H9 (cell line): ENCODE measurements at regions not wholly inside any gene's neighbourhood (a gene's known extent, or its start where the extent isn't known, plus 50 kb on each side); places are given as distances from the start of the nearest gene placed in this dataset.

Source experiments
- DNase-seq: peaks from one replicate; pipeline ENCODE4 v3.0.0-alpha.2; 2017
- H2AFZ ChIP-seq: one replicate; pipeline ENCODE4 v1.6.1; 2013; ENCODE audit warnings: mild to moderate bottlenecking, low read length, control low read depth, moderate library complexity
- H2AK5ac ChIP-seq: 2 replicates; pipeline ENCODE4 v1.6.1; 2013; ENCODE audit warnings: low read length, control low read depth, mixed read lengths; ENCODE audit not compliant: insufficient read length
- H2BK120ac ChIP-seq: one replicate; pipeline ENCODE4 v1.6.1; 2013; ENCODE audit warnings: low read depth, mild to moderate bottlenecking, low read length, control low read depth, inconsistent platforms; ENCODE audit not compliant: poor library complexity, severe bottlenecking
- H2BK12ac ChIP-seq: 2 replicates; pipeline ENCODE4 v1.6.1; 2013; ENCODE audit warnings: low read length, control low read depth, mixed read lengths, low read depth; ENCODE audit not compliant: insufficient read length
- H2BK15ac ChIP-seq: 2 replicates; pipeline ENCODE4 v1.6.1; 2013; ENCODE audit warnings: low read depth, low read length, control low read depth
- H2BK20ac ChIP-seq: one replicate; pipeline ENCODE4 v1.6.1; 2013; ENCODE audit warnings: low read depth, mild to moderate bottlenecking, low read length, control low read depth, inconsistent platforms; ENCODE audit not compliant: poor library complexity, severe bottlenecking
- H2BK5ac ChIP-seq: 2 replicates; pipeline ENCODE4 v1.6.1; 2013; ENCODE audit warnings: low read length, control low read depth, mixed read lengths; ENCODE audit not compliant: insufficient read length
- H3K14ac ChIP-seq: 2 replicates; pipeline ENCODE4 v1.6.1; 2013; ENCODE audit warnings: low read length, control low read depth; ENCODE audit not compliant: insufficient read depth
- H3K18ac ChIP-seq: 2 replicates; pipeline ENCODE4 v1.6.1; 2013; ENCODE audit warnings: low read depth, mild to moderate bottlenecking, mixed read lengths, low read length, control low read depth; ENCODE audit not compliant: insufficient read length
- H3K23ac ChIP-seq: 2 replicates; pipeline ENCODE4 v1.6.1; 2013; ENCODE audit warnings: low read length, control low read depth, mixed read lengths, low read depth; ENCODE audit not compliant: insufficient read length
- H3K23me2 ChIP-seq: 2 replicates; pipeline ENCODE4 v1.6.1; 2013; ENCODE audit warnings: low read depth, mild to moderate bottlenecking, mixed read lengths, low read length, control low read depth; ENCODE audit not compliant: insufficient read length, poor library complexity, severe bottlenecking
- H3K27ac ChIP-seq: 2 replicates; pipeline ENCODE4 v1.5.1; 2013; ENCODE audit warnings: low read length, control low read depth, mixed read lengths, low read depth; ENCODE audit not compliant: insufficient read length
- H3K27me3 ChIP-seq: 2 replicates; pipeline ENCODE4 v1.6.1; 2013; ENCODE audit warnings: low read length, control low read depth, inconsistent platforms; ENCODE audit not compliant: insufficient read depth
- H3K4ac ChIP-seq: 2 replicates; pipeline ENCODE4 v1.6.1; 2013; ENCODE audit warnings: low read depth, mild to moderate bottlenecking, control low read depth, inconsistent platforms, low read length, moderate library complexity
- H3K4me1 ChIP-seq: 2 replicates; pipeline ENCODE4 v1.6.1; 2013; ENCODE audit warnings: low read length, control low read depth, inconsistent platforms; ENCODE audit not compliant: insufficient read depth
- H3K4me2 ChIP-seq: 2 replicates; pipeline ENCODE4 v1.6.1; 2013; ENCODE audit warnings: low read length, control low read depth, mixed read lengths; ENCODE audit not compliant: insufficient read length, insufficient read depth
- H3K56ac ChIP-seq: 2 replicates; pipeline ENCODE4 v1.6.1; 2013; ENCODE audit warnings: low read depth, mild to moderate bottlenecking, mixed read lengths, low read length, control low read depth; ENCODE audit not compliant: insufficient read length
- H3K79me1 ChIP-seq: 2 replicates; pipeline ENCODE4 v1.6.1; 2013; ENCODE audit warnings: low read depth, mild to moderate bottlenecking, moderate library complexity, low read length, control low read depth, inconsistent platforms; ENCODE audit not compliant: insufficient read depth, poor library complexity, severe bottlenecking
- H3K79me2 ChIP-seq: 2 replicates; pipeline ENCODE4 v1.6.1; 2013; ENCODE audit warnings: low read length, control low read depth, inconsistent platforms; ENCODE audit not compliant: insufficient read depth
- H3K9ac ChIP-seq: 2 replicates; pipeline ENCODE4 v1.6.1; 2013; ENCODE audit warnings: low read length, control low read depth, mixed read lengths; ENCODE audit not compliant: insufficient read length; ENCODE audit errors: extremely low read depth
- H3K9me3 ChIP-seq: one replicate; pipeline ENCODE4 v1.6.1; 2013; ENCODE audit warnings: low read depth, low read length, inconsistent platforms; ENCODE audit not compliant: control insufficient read depth
- H3T11ph ChIP-seq: one replicate; pipeline ENCODE4 v1.6.1; 2013; ENCODE audit warnings: mild to moderate bottlenecking, low read length, control low read depth, inconsistent platforms
- H4K20me1 ChIP-seq: one replicate; pipeline ENCODE4 v1.6.1; 2013; ENCODE audit not compliant: control insufficient read depth, insufficient read length, insufficient read depth
- H4K5ac ChIP-seq: 2 replicates; pipeline ENCODE4 v1.6.1; 2013; ENCODE audit warnings: low read depth, mild to moderate bottlenecking, mixed read lengths, low read length, control low read depth; ENCODE audit not compliant: insufficient read length
- H4K8ac ChIP-seq: replicated peaks from 2 replicates; pipeline ENCODE4 v1.6.1; 2013; ENCODE audit warnings: low read length, control low read depth, mixed read lengths, low read depth; ENCODE audit not compliant: insufficient read length
- H4K91ac ChIP-seq: 2 replicates; pipeline ENCODE4 v1.6.1; 2013; ENCODE audit warnings: low read depth, mild to moderate bottlenecking, moderate library complexity, mixed read lengths, low read length, control low read depth; ENCODE audit not compliant: insufficient read length
- H3K27ac Mint-ChIP-seq, 3 experiments: 2 replicates in 2 of 3; 3 replicates in 1 of 3; pipeline ENCODE4 v1.8.0; 2020 to 2021; ENCODE audit warnings: mixed read lengths in 3 of 3, mild to moderate bottlenecking in 1 of 3, moderate library complexity in 1 of 3
- H3K27me3 Mint-ChIP-seq: 2 replicates; pipeline ENCODE4 v1.8.0; 2021; ENCODE audit warnings: low read depth, mild to moderate bottlenecking, moderate library complexity, mixed read lengths
- H3K36me3 Mint-ChIP-seq, 3 experiments: 2 replicates in 2 of 3; 3 replicates in 1 of 3; pipeline ENCODE4 v1.8.0; 2020 to 2021; ENCODE audit warnings: low read depth in 3 of 3, mixed read lengths in 3 of 3; ENCODE audit not compliant: insufficient read depth in 1 of 3
- H3K4me1 Mint-ChIP-seq, 2 experiments: 2 replicates each; pipeline ENCODE4 v1.8.0; 2020; ENCODE audit warnings: mixed read lengths in 2 of 2
- H3K4me3 Mint-ChIP-seq, 2 experiments: 2 replicates in 1 of 2; 3 replicates in 1 of 2; pipeline ENCODE4 v1.8.0; 2020 to 2021; ENCODE audit warnings: mild to moderate bottlenecking in 2 of 2, mixed read lengths in 2 of 2, moderate library complexity in 1 of 2
- H3K9me3 Mint-ChIP-seq, 2 experiments: 2 replicates in 1 of 2; 3 replicates in 1 of 2; pipeline ENCODE4 v1.8.0; 2020; ENCODE audit warnings: mild to moderate bottlenecking in 2 of 2, mixed read lengths in 2 of 2, moderate library complexity in 1 of 2
- CTCF ChIP-seq: fragments of 200-600 bp; sonication (generic); conservative IDR thresholded peaks from 3 replicates; pipeline ENCODE4 v1.8.0; 2021; ENCODE audit warnings: antibody characterized with exemption, mild to moderate bottlenecking
- WGBS: extraction: QIAGEN DNeasy Blood & Tissue Kit; methylation state at CpG from one replicate; pipeline ENCODE4 v1.1.7; 2013; ENCODE audit warnings: missing lambda C conversion rate, low lambda C conversion rate, mixed read lengths; ENCODE audit not compliant: insufficient read length; ENCODE audit errors: extremely low coverage; 5-methylcytosine and 5-hydroxymethylcytosine counted together

GRCh38 chr2:163417596-163418337, 318.0 kb downstream of the FIGN start:
- H3K4me3 Mint-ChIP-seq, result no peak overlapping the region
- Histone ChIP-seq H3K9me3 (no peaks in the 10 kb centered on the region), H4K20me1 (no peaks in the 10 kb centered on the region), H3K23me2 (no peaks in the 10 kb centered on the region), H4K8ac (no peak overlapping the region), H4K5ac (no peak overlapping the region), H3K18ac (no peak overlapping the region), H3K79me1 (no peaks in the 10 kb centered on the region), H3K56ac (no peak overlapping the region), H3K14ac (no peak overlapping the region), H2AK5ac (no peak overlapping the region), H3K23ac (no peak overlapping the region), H3T11ph (no peak overlapping the region), H3K4me1 (no peaks in the 10 kb centered on the region), H2AFZ (no peak overlapping the region), H4K91ac (no peak overlapping the region), H3K4ac (no peak overlapping the region), H2BK20ac (no peak overlapping the region), H3K4me2 (no peak overlapping the region), H2BK12ac (no peak overlapping the region), H2BK5ac (no peak overlapping the region), H3K9ac (no peak overlapping the region), H3K79me2 (no peaks in the 10 kb centered on the region), H2BK15ac (no peak overlapping the region), H2BK120ac (no peak overlapping the region), H3K27ac (no peak overlapping the region), H3K27me3 (no peaks in the 10 kb centered on the region)
- no peaks in the 10 kb centered on the region for H3K9me3 Mint-ChIP-seq
- no peaks in the 10 kb centered on the region for H3K36me3 Mint-ChIP-seq
- DNase-seq, result no peak
- H3K27me3 Mint-ChIP-seq, result no peaks in the 10 kb centered on the region
- TF ChIP-seq CTCF, result no peak
- H3K4me1 Mint-ChIP-seq, result peaks cover 0 to under 1% of the 10 kb centered on the region in 2 experiments; a peak in 1 of 4 replicates
- H3K27ac Mint-ChIP-seq, result no peak overlapping the region
- no CpG with 5 or more reads among the region's 2 CpGs for WGBS
